C1 segment of cervical spinal cord (tissue), 14 donors: ENCODE measurements at regions not wholly inside any gene's neighbourhood (a gene's known extent, or its start where the extent isn't known, plus 50 kb on each side); places are given as distances from the start of the nearest gene placed in this dataset.

Experiments used
- DNase-seq, 14 donors: peaks; one replicate each; lab custom pipeline; 2025; lab: John Stamatoyannopoulos, UW

DNA sequence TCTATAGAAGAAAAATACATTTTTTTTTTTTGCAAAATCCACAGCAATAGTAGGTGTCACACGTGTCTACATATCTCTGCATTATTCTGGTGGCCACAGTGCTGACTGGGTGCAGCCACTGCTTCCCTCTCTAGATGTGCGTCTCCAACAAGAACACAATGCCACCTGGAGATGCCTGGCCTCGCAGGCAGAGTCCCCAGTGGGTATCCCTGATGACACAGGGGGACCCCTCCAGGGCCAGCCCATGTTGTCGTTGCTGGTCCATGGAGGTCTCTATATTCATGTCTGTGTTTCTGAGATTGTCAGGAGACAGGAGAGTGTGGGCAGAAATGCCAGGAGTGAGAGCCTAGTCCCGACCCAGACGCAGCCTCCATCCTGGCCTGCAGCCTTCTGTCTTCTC lies 345.9 kb upstream of the SHH start:
- no peak for DNase-seq

DNA sequence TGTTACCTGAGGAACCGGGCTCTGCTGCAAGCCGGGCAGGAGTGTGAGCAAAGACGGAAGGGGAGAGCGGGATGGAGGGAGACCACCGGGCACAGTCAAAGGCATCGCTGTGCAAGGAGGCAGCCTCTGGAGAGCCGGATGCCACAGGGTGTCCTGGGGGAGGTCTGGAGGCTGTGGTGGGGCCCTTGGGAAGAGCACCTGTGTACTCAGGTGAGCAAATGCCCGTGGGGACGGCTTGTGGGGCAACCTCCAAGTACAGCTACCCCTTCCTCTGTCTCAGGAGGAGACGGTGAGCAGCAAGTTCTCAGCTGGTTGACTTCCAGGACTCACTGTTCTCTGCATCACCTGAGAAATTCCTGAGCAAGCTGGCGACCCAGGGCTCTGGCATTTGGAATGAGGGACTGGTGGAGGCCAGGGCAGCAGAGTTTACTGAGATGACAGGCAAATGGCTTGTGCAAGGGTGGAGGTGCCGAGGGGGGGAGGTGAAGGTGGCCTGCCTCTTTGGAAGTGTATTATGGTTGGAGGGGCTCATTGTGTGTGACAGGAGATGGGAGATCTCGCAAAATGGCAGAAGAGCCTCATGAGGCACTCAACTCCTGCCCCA lies 345.2 kb upstream of the SHH start:
- no peak for DNase-seq

DNA sequence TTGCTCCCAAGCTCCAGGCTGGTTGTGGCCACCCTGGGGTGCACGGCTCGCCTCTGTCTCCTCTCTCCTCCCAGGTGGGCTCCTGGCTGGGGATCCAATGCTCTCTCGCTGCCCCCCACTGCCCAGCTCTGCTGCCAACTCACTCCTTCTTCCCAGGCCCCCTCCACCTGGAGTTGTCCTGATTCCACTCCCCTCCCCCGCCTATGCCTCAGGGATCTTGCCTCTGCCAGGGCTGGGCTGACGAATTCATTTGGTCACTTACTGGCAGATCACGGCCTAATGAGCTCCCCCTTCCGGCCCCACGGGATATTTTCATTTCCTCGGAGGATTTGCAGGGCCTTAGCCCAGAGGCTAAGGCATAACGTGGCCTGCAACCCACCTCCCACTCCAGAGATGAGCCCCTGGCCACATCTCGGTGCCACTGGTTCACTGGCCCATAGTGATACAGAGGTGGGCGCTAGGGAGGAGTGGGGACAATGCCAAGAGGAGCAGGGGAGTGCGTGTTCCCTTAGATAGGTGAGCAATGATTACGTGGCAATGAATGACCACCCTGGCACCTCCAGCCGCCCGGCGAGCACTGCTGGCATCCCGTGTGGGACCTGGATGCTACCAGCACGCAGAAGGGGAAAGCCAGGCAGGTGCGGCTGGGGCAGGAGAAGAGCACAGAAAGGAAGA lies 344.6 kb upstream of the SHH start:
- DNase-seq = peak in 1 of 14 donors; percentile 33

DNA sequence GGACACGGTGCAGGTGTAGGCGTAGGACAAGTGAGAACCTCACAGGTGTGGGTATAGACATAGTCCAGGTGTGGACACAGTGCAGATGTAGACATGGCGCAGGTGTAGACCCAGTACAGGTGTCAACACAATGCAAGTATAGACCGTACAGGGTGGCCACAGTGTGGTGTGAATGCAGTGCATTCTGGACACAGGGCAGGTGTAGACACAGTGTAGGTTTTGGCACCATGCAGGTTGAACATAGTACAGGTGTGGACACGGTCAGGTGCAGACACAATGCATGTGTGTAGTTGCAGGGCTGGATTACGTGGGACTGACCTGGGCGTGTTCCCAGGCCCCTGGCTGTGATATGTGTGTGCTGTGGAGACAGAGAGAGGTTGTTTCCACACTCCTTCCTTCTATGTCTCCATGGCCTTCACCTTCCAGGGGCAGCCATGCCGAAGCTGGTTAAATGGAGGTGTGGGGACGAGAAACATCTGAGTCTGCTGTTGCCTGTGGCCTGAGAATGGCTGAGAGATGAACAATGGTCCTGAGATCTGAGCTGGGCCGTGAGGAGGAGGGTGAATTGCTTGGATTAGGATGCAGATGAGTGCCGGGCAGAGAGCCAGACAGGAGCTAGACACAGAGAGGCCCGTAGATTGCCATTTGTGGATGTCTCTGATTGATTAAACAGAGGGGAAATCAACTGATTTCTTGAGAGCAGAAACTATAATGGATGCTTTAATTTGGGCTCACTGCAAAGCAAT lies 343.9 kb upstream of the SHH start:
- DNase-seq = no peak

DNA sequence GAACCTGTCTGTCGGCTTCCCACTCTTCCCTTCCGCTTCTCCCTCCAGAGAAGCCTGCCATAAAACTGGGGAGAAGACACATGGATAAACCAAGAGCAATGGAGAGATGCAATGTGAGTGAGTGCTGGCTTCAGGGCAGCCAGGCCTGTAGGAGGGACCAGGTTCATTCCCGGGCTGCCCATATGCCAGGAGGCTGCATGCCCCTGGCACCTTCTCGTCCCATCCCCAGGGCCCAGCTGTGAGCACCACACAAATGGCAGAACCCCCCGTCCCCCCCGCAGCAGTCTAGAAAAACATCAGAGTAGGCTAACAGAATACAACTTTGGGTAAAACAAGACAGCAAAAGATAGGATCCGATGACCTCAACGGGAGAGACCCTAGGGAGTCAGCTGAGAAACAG lies 341.3 kb upstream of the SHH start:
- no peak for DNase-seq

DNA sequence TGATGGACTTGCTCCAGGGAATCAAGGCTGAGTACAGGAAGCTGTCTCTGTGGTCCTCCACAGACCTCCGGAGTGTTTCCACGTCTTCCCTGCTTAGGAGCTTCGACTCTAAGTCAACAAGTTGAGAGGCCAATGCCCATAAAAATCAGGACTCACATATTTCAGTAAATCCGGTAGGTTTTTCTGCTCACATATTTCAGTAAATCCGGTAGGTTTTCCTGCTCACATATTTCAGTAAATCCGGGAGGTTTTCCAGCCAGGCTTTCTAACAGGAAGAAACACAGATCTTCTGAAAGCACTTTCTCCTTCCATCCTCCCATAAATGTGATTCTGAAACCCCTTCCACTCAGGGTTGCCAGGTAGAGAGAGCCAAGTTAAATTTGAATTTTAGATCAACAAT lies 340.1 kb upstream of the SHH start:
- no peak for DNase-seq

DNA sequence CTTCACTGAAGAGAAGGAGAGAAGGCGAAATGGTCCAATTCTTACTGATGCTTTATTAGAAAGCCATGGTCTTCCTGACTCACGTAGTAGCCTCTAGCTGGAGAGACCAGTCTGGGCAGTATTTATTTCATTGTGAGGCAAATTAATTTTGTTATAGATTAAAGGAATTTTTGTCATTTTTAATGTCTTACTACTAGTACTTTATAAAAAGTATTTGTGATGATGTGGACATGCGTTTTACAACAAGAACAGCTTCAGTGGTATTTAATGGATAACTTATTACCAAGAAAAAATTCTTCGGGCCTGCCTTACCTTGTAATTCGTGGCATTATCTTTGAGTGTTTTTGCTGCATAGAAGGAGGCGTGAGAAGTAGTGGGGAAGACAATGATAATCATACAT lies 339.4 kb upstream of the SHH start:
- DNase-seq = no peak

DNA sequence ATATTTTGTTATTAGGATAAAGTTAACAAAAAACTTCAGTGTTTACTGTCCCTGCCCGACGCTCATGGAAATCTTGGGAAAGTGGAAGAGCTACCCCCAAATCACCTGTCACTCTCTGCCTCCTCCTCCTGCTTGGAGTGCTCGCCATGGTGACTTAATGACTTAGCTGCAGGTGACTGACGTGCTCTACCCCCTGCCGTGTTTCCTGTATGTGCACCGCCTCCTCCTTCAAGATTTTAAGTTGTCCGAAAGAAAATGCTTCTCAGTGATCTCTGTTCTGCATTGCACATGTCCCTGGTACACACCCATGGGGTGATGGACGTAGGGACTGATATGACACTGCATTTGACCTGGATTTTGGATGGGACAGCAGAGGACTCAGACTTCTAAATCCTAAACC lies 338.8 kb upstream of the SHH start:
- DNase-seq = no peak

DNA sequence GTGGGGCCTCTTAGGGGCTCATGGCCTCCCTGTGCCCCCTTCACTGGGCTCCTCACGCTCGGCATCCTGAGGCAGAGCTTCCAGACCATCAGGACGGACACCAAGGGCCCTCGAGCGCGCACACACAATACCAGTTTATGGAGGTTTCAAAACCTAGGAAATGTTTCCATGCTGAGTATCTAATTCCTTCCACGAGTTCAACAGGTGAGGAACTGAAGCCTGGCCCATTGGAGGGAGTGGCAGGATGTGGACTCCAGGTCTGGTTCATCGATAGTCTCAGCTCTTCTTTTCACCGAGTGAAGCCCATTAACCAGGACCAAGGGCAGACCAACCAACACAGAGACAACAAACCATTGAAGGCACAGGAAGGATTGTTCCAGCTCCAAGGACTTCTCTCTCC lies 336.7 kb upstream of the SHH start:
- no peak for DNase-seq

DNA sequence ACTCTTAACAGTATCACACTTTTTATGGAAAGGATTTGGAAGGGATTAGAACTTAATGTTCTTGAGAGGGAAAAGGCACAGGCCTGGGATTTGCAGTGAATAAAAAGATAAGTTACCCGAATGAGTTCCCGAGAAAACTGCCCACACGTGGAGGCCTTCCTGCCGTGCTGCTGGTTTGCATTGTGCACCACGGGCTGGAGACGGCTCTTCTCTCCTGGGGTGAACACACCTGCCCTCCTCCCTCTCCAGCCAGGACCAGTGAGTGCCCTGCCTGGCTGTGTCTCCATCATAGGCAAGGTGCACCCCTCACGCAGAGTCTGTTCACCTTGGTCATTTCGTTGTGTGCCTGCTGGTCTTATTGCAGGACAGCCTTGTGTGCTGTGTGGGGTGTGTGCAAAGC lies 336.3 kb upstream of the SHH start:
- DNase-seq = no peak

DNA sequence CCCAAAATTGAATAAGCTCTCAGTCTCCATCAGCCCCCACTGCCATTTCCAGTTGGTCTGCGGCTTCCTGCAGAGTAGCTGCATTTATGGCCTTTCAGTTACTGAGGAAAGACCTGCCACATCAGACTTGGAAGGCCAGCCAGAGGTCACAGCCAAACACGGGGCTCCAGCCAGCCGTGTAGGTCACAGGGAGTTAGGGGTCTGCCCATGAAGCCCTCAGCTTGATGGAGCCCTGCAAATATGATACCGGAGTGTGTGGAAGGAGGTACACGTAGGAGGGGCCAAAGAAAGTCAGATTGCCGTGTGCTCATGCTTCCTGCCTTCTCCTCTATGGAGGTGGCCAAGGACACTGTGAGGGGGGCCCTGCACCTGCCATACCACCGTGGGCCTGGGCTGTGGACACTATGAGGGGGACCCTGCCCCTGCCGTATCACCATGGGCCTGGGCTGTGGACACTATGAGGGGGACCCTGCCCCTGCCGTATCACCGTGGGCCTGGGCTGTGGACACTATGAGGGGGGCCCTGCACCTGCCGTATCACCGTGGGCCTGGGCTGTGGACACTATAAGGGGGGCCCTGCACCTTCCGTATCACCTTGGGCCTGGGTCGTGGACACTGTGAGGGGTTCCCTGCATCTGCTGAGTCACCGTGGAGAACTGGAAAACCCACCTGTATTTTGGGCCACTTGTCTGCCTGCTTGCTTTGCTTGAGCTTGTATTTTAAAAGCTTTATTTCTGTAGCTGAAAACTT lies 335.7 kb upstream of the SHH start:
- no peak for DNase-seq

DNA sequence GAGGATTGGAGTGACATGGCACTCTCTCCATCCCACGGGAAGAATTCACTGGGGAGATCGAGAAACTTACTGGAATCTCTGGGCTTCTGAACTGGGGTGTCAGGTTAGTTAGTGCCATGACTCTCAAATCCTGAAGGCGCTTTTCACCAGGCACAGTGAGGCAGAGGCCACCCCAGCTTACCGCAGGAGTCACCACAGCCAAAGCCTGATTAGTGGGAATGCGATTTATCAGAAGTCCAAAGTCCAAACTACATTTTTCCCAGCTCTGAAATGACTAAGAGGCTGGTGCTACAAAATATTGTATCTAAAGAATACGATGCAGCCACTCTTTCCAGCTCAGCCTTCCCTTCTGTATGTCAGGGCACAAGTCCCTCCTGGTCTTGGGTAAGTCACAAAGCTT lies 334.8 kb upstream of the SHH start:
- DNase-seq = no peak

DNA sequence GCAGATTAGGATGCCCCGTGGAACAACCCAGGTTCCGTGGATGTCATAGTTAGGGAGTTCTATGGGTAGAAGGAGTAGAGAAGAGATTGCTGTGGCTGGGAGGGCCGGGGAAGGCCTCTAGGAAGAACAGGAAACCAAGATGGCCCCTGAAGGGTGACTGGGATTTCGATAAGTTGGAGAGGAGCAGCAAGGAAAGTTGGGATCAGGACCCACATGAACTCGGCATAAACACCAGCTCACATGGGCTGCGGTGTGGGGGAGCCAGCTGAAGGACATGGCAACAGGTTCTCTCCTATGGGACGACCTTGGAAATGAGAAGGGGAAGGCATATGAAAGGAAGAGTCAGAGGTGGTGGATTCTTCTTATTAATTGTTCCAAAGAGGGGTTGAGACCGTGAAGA lies 333.7 kb upstream of the SHH start:
- no peak for DNase-seq

DNA sequence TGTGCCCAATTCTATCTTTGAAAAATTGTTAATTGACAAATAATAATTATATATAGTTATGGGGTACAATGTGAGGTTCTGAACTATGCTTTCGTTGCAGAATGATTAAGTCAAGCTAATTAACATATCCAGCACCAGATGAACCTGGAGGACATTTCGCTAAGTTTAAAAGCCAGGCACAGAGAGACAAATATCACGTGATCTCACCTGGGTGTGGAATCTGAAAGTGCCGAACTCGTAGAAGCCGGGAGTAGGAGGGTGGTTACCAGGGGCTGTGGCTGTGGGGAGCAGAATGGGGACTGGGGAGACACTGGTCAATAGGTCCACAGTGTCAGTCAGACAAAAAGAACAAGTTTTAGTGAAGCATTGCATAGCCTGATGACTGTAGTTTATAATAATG lies 332.9 kb upstream of the SHH start:
- DNase-seq = no peak

DNA sequence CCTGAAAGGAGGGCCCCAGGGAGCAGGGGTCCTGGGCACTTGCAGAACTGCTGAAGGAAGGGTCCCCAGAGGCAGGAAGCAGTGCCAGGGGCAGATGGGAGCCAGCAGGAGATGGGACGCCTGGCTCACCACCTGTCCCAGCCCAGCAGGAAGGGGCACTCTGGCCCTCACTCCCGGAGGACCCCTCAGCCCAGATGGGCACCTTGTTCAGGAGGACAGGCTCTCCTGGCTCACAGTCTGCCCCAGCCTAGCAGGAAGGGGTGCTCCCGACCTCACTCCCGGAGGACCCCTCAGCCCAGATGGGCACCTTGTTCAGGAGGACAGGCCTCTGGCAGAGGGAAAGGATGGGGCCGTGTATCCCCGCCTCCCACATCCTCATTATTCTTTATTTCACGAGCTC lies 331.4 kb upstream of the SHH start:
- DNase-seq = no peak

DNA sequence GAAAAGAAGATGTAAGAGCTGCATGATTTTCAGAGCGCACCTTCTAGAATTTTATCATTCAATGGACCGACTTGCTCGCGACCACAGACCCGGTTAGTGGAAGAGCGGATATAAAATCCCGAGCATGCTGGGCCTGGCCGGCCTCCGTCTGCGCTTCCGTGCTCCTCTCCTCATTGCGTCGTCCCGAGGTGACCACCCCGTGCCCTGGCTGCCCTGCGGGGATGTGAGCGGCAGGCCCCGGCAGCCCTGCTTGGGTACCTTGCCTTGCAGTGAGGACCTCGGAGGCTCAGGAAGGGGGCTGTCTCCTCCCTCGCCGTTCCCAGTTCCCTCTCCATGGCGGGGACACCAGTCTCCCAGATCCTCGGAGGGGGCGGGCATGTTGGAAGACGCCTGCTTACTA lies 330.9 kb upstream of the SHH start:
- DNase-seq = no peak

DNA sequence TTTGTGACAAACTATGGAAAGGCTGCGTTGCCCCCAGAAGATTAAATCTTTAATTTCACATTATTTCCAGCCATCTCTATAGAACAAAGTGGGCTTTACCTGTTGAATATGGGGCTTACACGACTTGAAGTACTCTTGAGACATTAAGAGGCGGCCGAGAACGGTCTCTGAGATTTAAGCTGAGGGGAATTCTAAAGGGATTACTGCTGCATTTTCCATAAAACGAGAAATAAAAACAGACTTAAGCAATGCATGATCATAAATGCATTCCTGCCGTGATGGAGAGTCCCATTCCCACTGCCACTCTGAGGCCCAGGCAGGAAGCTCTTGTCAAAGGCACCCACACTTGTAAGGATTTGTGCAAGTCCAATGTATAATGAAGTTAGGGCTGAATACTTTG lies 329.7 kb upstream of the SHH start:
- DNase-seq = no peak

DNA sequence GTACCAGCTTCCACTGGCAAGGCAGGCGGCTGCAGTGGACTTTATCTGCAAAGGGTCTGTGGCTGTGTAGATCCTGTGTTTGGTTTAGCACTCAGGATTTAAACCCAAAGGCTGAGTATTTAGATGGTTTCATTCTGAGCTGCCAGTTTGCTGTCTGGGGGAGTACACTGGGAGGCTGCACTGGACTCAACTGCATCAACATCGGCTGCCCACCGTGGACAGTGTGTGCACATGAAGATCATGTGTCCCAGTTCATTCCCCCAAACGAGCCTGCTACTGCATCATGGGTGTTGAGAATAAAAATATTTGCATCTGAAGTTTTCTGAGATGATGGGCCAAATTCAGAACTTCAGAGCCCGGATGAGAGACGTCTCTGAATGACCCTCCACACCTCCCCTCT lies 328.6 kb upstream of the SHH start:
- DNase-seq = no peak

DNA sequence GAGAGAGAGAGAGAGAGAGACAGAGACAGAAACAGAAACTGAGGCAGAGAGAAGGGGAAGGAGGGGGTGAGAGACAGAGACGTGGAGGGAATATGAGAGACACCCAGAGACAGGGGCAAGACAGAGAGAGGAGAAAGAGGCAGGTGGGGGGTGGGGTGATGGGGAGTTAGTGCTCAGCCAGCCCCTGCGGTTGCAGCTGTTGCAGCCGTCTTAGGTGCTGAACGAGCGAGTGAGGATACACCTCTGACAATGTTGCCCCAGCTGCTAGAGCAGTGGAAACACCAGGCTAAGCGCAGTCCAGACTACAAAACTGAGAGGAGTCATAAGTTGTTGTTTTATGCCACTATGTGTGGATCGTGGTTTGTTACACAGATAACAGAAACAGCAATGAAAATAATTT lies 328.2 kb upstream of the SHH start:
- no peak for DNase-seq

DNA sequence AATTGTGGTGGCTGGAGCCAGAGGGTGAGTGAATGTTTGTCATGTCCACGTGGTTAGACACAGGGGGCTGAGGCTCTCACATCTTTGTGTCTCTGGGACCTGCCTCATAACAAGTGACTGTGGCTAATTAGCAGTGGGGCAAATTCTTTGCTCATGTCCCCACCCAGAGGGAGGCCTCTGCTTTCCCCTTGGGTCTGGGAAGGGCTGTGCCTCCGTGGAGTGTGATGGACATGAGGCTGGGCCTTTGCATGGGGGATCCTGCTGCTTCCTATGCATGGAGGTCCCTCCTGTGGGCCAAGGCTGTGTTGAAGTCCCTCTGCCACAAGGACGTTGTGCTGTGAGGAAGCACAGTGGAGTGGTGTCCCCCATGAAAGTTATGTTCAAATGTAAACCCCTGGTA lies 327.4 kb upstream of the SHH start:
- DNase-seq = no peak

DNA sequence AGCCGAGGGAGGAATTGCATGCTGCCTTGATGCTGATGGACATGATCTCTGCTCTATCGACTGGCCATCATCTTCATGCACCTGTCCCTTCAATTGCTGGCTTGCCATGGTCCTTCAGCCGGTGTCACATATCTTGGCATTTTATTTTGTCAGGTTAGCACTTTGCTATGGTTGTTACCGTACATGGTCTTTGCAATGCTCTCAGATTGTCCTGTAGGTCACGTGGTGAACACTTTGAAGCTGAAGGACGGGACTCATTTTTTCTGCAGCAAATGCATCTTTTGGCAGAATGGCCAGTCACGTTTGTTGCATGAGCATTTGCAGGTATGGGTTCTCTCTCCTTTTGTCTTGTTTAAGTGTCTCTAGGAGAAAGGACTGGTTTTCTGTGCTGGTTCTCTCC lies 326.8 kb upstream of the SHH start:
- no peak for DNase-seq

DNA sequence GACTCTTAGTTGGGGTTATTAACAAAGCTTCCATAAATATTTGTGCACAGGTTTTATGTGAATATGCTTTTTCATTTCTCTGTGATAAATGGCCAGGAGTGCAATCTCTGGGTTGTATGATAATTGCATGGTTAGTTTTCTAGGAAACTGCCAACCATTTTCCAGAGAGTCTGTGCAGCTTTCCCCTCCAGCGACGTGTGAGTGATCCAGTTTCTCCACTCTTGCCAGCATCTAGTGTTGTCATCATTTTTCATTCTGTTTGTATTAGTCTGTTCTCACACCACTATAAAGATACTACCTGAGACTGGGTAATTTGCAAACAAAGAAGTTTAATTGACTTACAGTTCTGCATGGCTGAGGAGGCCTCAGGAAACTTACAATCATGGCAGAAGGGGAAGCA lies 319.6 kb upstream of the SHH start:
- no peak for DNase-seq

DNA sequence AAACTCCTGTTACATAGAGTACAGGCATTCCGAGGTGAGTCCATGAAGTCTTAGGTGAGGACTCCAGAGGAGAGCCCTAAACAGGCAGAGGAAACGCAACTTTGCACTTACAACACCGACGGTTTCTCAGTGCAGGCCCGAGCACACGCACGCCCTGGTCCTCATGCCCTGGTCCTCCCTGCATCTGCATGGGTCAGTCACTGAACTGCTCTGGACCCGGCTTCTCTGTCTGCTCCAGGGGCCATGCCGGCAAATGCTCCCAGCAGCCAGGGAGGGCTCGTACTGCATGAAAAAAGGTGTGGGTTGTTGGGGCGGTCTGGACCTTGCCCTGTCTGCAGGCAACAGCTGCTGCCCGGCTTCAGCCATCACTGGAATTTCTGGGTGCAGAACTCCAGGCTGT lies 317.3 kb upstream of the SHH start:
- DNase-seq = no peak
